IMR-90 (cell line): ENCODE measurements at regions not wholly inside any gene's neighbourhood (a gene's known extent, or its start where the extent isn't known, plus 50 kb on each side); places are given as distances from the start of the nearest gene placed in this dataset.

ENCODE experiments used
- ATAC-seq: fragments of 200-7000 bp; cut with Tn5 transposase; 2 replicates; pipeline ENCODE4 v1.9.1; 2020; ENCODE audit warnings: low read depth, mild to moderate bottlenecking, moderate library complexity
- BruUV-seq: library from RNA; stranded (reverse); fragments of 400-500 nt; replicated peaks from 2 replicates; lab custom pipeline; 2021; lab: Mats Ljungman, UMichigan
- CTCF ChIA-PET: fragments of 300-600 bp; formaldehyde crosslinking; extraction: SDS; loops from one replicate; lab custom pipeline; 2021; ENCODE audit warnings: antibody characterized with exemption; lab: Yijun Ruan, JAX
- POLR2A ChIA-PET: fragments of 300-600 bp; sonication (Branson Sonifier 250); formaldehyde crosslinking; loops from one replicate; lab custom pipeline; 2022; ENCODE audit warnings: antibody characterized with exemption; ENCODE audit not compliant: unreplicated experiment; lab: Charles Lee
- DNase-seq: peaks from one replicate; pipeline ENCODE4 v3.0.0; 2013
- H2AFZ ChIP-seq: replicated peaks from 2 replicates; pipeline ENCODE3; 2013; ENCODE audit warnings: low read length, mild to moderate bottlenecking; ENCODE audit not compliant: poor library complexity
- H2AK5ac ChIP-seq: 2 replicates; pipeline ENCODE4 v1.6.1; 2013; ENCODE audit warnings: low read depth, low read length, inconsistent platforms
- H2AK9ac ChIP-seq: replicated peaks from 2 replicates; pipeline ENCODE3; 2013; ENCODE audit warnings: mild to moderate bottlenecking, low read depth, low read length, moderate library complexity; ENCODE audit not compliant: poor library complexity
- H2BK120ac ChIP-seq: 2 replicates; pipeline ENCODE4 v1.6.1; 2013; ENCODE audit warnings: low read depth, low read length, inconsistent platforms
- H2BK15ac ChIP-seq: 3 replicates; pipeline ENCODE4 v1.6.1; 2013; ENCODE audit warnings: low read depth, low read length, inconsistent platforms
- H2BK20ac ChIP-seq: 2 replicates; pipeline ENCODE4 v1.6.1; 2013; ENCODE audit warnings: low read depth, mild to moderate bottlenecking, inconsistent platforms, low read length, moderate library complexity
- H2BK5ac ChIP-seq: 2 replicates; pipeline ENCODE4 v1.6.1; 2013; ENCODE audit warnings: mild to moderate bottlenecking, low read depth, low read length, inconsistent platforms; ENCODE audit not compliant: poor library complexity, severe bottlenecking
- H3K14ac ChIP-seq: replicated peaks from 2 replicates; pipeline ENCODE4 v1.6.1; 2013; ENCODE audit warnings: low read depth, low read length, inconsistent platforms
- H3K18ac ChIP-seq: 2 replicates; pipeline ENCODE4 v1.6.1; 2013; ENCODE audit warnings: low read depth, low read length, control low read depth
- H3K23ac ChIP-seq: 2 replicates; pipeline ENCODE4 v1.6.1; 2013; ENCODE audit warnings: low read depth, low read length, inconsistent platforms
- H3K27ac ChIP-seq: 2 replicates; pipeline ENCODE4 v1.5.1; 2013; ENCODE audit warnings: mild to moderate bottlenecking, control low read depth, low read length; ENCODE audit not compliant: insufficient read depth
- H3K27me3 ChIP-seq: 2 replicates; pipeline ENCODE4 v1.6.1; 2013; ENCODE audit warnings: low read length; ENCODE audit not compliant: control insufficient read depth, insufficient read depth
- H3K36me3 ChIP-seq: 2 replicates; pipeline ENCODE4 v1.6.1; 2013; ENCODE audit warnings: low read length, mixed read lengths; ENCODE audit not compliant: control insufficient read depth, insufficient read depth
- H3K4ac ChIP-seq: 2 replicates; pipeline ENCODE4 v1.6.1; 2013; ENCODE audit warnings: low read depth, low read length, inconsistent platforms
- H3K4me1 ChIP-seq: 2 replicates; pipeline ENCODE4 v1.6.1; 2013; ENCODE audit warnings: low read length, mixed read lengths; ENCODE audit not compliant: control insufficient read depth, insufficient read depth
- H3K4me2 ChIP-seq: 2 replicates; pipeline ENCODE4 v1.6.1; 2013; ENCODE audit warnings: low read depth, mild to moderate bottlenecking, control low read depth, low read length, moderate library complexity
- H3K4me3 ChIP-seq: 2 replicates; pipeline ENCODE4 v1.5.1; 2013; ENCODE audit warnings: low read depth, mild to moderate bottlenecking, control low read depth, low read length, moderate library complexity; ENCODE audit not compliant: insufficient read depth
- H3K56ac ChIP-seq: 2 replicates; pipeline ENCODE4 v1.6.1; 2013; ENCODE audit warnings: low read length, inconsistent platforms; ENCODE audit not compliant: insufficient read depth; ENCODE audit errors: extremely low read depth
- H3K79me1 ChIP-seq, 2 experiments: 2 replicates each; pipeline ENCODE4 v1.6.1; 2013; ENCODE audit warnings: low read length in 2 of 2, inconsistent platforms in 1 of 2, low read depth in 1 of 2
- H3K9ac ChIP-seq: 2 replicates; pipeline ENCODE4 v1.6.1; 2013; ENCODE audit warnings: low read depth, low read length, control low read depth
- H3K9me1 ChIP-seq: 2 replicates; pipeline ENCODE4 v1.6.1; 2013; ENCODE audit warnings: low read length, inconsistent platforms; ENCODE audit not compliant: insufficient read depth
- H3K9me3 ChIP-seq: 2 replicates; pipeline ENCODE4 v1.6.1; 2013; ENCODE audit warnings: low read length; ENCODE audit not compliant: control insufficient read depth, insufficient read depth
- H4K20me1 ChIP-seq: 2 replicates; pipeline ENCODE4 v1.6.1; 2013; ENCODE audit warnings: low read length, inconsistent platforms; ENCODE audit not compliant: insufficient read depth
- H4K5ac ChIP-seq: 2 replicates; pipeline ENCODE4 v1.6.1; 2013; ENCODE audit warnings: mild to moderate bottlenecking, low read depth, low read length, control low read depth
- H4K8ac ChIP-seq, 2 experiments: 2 replicates each; pipeline ENCODE4 v1.6.1; 2013; ENCODE audit warnings: low read depth in 2 of 2, low read length in 2 of 2, control low read depth in 1 of 2, inconsistent platforms in 1 of 2
- H4K91ac ChIP-seq: 2 replicates; pipeline ENCODE4 v1.6.1; 2013; ENCODE audit warnings: low read depth, low read length, inconsistent platforms; ENCODE audit not compliant: insufficient read depth
- BHLHE40 ChIP-seq: fragments of 150-350 bp; IDR thresholded peaks from 2 replicates; pipeline ENCODE4 v1.6.1; 2016; ENCODE audit warnings: mild to moderate bottlenecking, low read depth, low read length
- CEBPB ChIP-seq: IDR thresholded peaks from 2 replicates; pipeline ENCODE4 v1.6.1; 2012; ENCODE audit warnings: low read depth, low read length, improper control_type of control experiment
- CHD1 ChIP-seq: IDR thresholded peaks from 2 replicates; pipeline ENCODE4 v1.6.1; 2012; ENCODE audit warnings: low read depth, low read length, improper control_type of control experiment
- FOS ChIP-seq: fragments of 150-350 bp; IDR thresholded peaks from 2 replicates; pipeline ENCODE4 v1.6.1; 2016; ENCODE audit warnings: low read depth, low read length
- MAFK ChIP-seq: IDR thresholded peaks from 2 replicates; pipeline ENCODE4 v1.6.1; 2012; ENCODE audit warnings: low read depth, low read length, improper control_type of control experiment
- MAZ ChIP-seq: IDR thresholded peaks from 2 replicates; pipeline ENCODE4 v1.6.1; 2012; ENCODE audit warnings: low read depth, mild to moderate bottlenecking, low read length, improper control_type of control experiment, moderate library complexity, borderline replicate concordance
- MXI1 ChIP-seq: IDR thresholded peaks from 2 replicates; pipeline ENCODE4 v1.6.1; 2012; ENCODE audit warnings: low read depth, mild to moderate bottlenecking, low read length, moderate library complexity, borderline replicate concordance
- NFE2L2 ChIP-seq: fragments of 150-350 bp; IDR thresholded peaks from 2 replicates; pipeline ENCODE4 v1.6.1; 2016; ENCODE audit warnings: low read depth, mild to moderate bottlenecking, low read length
- POLR2A ChIP-seq: IDR thresholded peaks from 2 replicates; pipeline ENCODE4 v1.6.1; 2012; ENCODE audit warnings: mild to moderate bottlenecking, low read depth, low read length
- RAD21 ChIP-seq: IDR thresholded peaks from 2 replicates; pipeline ENCODE4 v1.6.1; 2012; ENCODE audit warnings: low read length, improper control_type of control experiment
- RCOR1 ChIP-seq: IDR thresholded peaks from 2 replicates; pipeline ENCODE4 v1.6.1; 2012; ENCODE audit warnings: mild to moderate bottlenecking, low read length, improper control_type of control experiment; ENCODE audit not compliant: insufficient replicate concordance
- RFX5 ChIP-seq: IDR thresholded peaks from 2 replicates; pipeline ENCODE4 v1.8.0; 2012; ENCODE audit warnings: low read depth, mild to moderate bottlenecking, low read length, moderate library complexity
- SMC3 ChIP-seq: fragments of 150-350 bp; IDR thresholded peaks from 2 replicates; pipeline ENCODE4 v1.6.1; 2016; ENCODE audit warnings: low read depth, mild to moderate bottlenecking, antibody characterized with exemption, low read length, moderate library complexity
- WGBS, 2 experiments: methylation state at CpG; one replicate each; pipeline versions ENCODE4 v1.1.5 to v1.1.7; 2013; ENCODE audit warnings: missing lambda C conversion rate in 2 of 2; ENCODE audit not compliant: insufficient read length in 1 of 2; ENCODE audit errors: extremely low coverage in 2 of 2; 5-methylcytosine and 5-hydroxymethylcytosine counted together
- dilution Hi-C: fragments of 300-500 bp; cut with HindIII; formaldehyde crosslinking; loops from one replicate; pipeline ENCODE4 v1.14.3; 2018; ENCODE audit warnings: low sequenced_read_pairs; ENCODE audit not compliant: unreplicated experiment
- in situ Hi-C: fragments of 300-500 bp; cut with MboI; formaldehyde crosslinking; loops from 3 replicates; pipeline ENCODE4 v1.14.3; 2019; ENCODE audit warnings: low sequenced_read_pairs, inconsistent platforms, mixed read lengths
- intact Hi-C: fragments of 100-400 bp; cut with micrococcal nuclease; formaldehyde crosslinking; loops from 2 replicates; pipeline ENCODE4 v1.10.0; 2022
- TF ChIP-seq, protein P1 (sequence below): fragments of 150-350 bp; IDR thresholded peaks from 2 replicates; pipeline ENCODE4 v1.6.1; 2017; ENCODE audit warnings: mild to moderate bottlenecking, antibody characterized with exemption, low read length, low read depth
- TF ChIP-seq, protein P2 (sequence below): fragments of 150-350 bp; IDR thresholded peaks from 2 replicates; pipeline ENCODE4 v1.6.1; 2016; ENCODE audit warnings: low read depth, mild to moderate bottlenecking, low read length, moderate library complexity, borderline replicate concordance
- TF ChIP-seq, protein P3 (sequence below): conservative IDR thresholded peaks from 2 replicates; pipeline ENCODE4 v1.5.1; 2012; ENCODE audit warnings: mild to moderate bottlenecking, low read depth, low read length, improper control_type of control experiment

DNA sequence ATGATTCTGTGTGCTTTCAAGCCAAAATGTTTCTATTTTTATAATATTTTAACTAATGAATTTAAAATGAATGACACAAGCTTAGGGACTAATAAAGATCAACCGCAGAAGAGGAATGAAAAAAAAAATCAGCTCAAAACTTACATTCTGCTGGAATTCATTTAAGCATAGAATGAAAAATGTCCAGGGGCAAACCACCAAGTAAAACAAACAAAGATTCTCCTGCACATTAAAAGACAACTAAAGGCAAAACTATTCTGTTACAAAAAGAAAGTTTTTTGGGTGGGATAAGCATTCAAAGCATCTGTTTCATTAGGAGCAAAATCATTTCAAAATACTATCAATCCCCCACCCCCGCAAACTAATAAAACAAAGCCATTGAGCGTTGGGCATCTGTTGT is 99.3 kb upstream of the SOX11 start:
- no peak overlapping the region for H2BK20ac ChIP-seq
- no peak overlapping the region for H4K5ac ChIP-seq
- no peak overlapping the region for H4K8ac ChIP-seq
- H2BK120ac ChIP-seq, result no peak overlapping the region
- CTCF ChIA-PET, result no interaction called here
- H2BK15ac ChIP-seq, result no peak overlapping the region
- DNase-seq (peak; percentile 22), ATAC-seq (no peak)
- BruUV-seq, result no TSS peak
- H4K91ac ChIP-seq, result no peak overlapping the region
- no peak overlapping the region for H3K56ac ChIP-seq
- H3K36me3 ChIP-seq, result no peaks in the 10 kb centered on the region
- no peak overlapping the region for H3K4me3 ChIP-seq
- H3K27ac ChIP-seq, result no peak overlapping the region
- H3K4me1 ChIP-seq, result peaks cover 3% of the 10 kb centered on the region; the same call in 1 of the 2 replicates
- H3K9ac ChIP-seq, result no peak overlapping the region
- dilution Hi-C loops, result no loop called here
- no peak overlapping the region for H2AK9ac ChIP-seq
- H3K18ac ChIP-seq, result no peak overlapping the region
- no peak overlapping the region for H3K14ac ChIP-seq
- H3K4ac ChIP-seq, result no peak overlapping the region
- in situ Hi-C loops, result no loop called here
- POLR2A ChIA-PET, result no interaction called here
- no peak overlapping the region for H2AFZ ChIP-seq
- H3K23ac ChIP-seq, result no peak overlapping the region
- intact Hi-C loops, result no loop called here
- H4K20me1 ChIP-seq, result no peaks in the 10 kb centered on the region
- H3K27me3 ChIP-seq, result no peaks in the 10 kb centered on the region; the same call in 1 of the 2 replicates
- no peak overlapping the region for H2BK5ac ChIP-seq
- TF ChIP-seq, protein P1, sequence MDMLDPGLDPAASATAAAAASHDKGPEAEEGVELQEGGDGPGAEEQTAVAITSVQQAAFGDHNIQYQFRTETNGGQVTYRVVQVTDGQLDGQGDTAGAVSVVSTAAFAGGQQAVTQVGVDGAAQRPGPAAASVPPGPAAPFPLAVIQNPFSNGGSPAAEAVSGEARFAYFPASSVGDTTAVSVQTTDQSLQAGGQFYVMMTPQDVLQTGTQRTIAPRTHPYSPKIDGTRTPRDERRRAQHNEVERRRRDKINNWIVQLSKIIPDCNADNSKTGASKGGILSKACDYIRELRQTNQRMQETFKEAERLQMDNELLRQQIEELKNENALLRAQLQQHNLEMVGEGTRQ, result no peak
- TF ChIP-seq BHLHE40 (no peak), CEBPB (no peak), POLR2A (no peak), RCOR1 (no peak), MXI1 (no peak), CHD1 (no peak), FOS (no peak), MAZ (no peak), RFX5 (no peak), RAD21 (no peak), SMC3 (no peak), NFE2L2 (no peak), MAFK (no peak)
- TF ChIP-seq, protein P2, sequence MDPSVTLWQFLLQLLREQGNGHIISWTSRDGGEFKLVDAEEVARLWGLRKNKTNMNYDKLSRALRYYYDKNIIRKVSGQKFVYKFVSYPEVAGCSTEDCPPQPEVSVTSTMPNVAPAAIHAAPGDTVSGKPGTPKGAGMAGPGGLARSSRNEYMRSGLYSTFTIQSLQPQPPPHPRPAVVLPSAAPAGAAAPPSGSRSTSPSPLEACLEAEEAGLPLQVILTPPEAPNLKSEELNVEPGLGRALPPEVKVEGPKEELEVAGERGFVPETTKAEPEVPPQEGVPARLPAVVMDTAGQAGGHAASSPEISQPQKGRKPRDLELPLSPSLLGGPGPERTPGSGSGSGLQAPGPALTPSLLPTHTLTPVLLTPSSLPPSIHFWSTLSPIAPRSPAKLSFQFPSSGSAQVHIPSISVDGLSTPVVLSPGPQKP, result no peak
- TF ChIP-seq, protein P3, sequence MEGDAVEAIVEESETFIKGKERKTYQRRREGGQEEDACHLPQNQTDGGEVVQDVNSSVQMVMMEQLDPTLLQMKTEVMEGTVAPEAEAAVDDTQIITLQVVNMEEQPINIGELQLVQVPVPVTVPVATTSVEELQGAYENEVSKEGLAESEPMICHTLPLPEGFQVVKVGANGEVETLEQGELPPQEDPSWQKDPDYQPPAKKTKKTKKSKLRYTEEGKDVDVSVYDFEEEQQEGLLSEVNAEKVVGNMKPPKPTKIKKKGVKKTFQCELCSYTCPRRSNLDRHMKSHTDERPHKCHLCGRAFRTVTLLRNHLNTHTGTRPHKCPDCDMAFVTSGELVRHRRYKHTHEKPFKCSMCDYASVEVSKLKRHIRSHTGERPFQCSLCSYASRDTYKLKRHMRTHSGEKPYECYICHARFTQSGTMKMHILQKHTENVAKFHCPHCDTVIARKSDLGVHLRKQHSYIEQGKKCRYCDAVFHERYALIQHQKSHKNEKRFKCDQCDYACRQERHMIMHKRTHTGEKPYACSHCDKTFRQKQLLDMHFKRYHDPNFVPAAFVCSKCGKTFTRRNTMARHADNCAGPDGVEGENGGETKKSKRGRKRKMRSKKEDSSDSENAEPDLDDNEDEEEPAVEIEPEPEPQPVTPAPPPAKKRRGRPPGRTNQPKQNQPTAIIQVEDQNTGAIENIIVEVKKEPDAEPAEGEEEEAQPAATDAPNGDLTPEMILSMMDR, result no peak
- peaks cover 2% of the 10 kb centered on the region for H3K9me3 ChIP-seq
- no peak overlapping the region for H3K4me2 ChIP-seq
- 80% methylated on average over 1 of the region's 3 CpGs; no CpG with 5 or more reads in 1 of the 2 experiments for WGBS, 2 experiments
- no peak overlapping the region for H2AK5ac ChIP-seq
- H3K79me1 ChIP-seq, result no peaks in the 10 kb centered on the region
- no peaks in the 10 kb centered on the region for H3K9me1 ChIP-seq
